OCI-LY1 (cell line): ENCODE measurements at regions not wholly inside any gene's neighbourhood (a gene's known extent, or its start where the extent isn't known, plus 50 kb on each side); places are given as distances from the start of the nearest gene placed in this dataset.

Experiments
- H2AFZ ChIP-seq: fragments of 200-600 bp; sonication (generic), shearing (Covaris generic); 2 replicates; pipeline ENCODE4 v1.6.0; 2014; ENCODE audit warnings: antibody characterized with exemption, mild to moderate bottlenecking, low read length
- H3F3A ChIP-seq: fragments of 200-600 bp; sonication (generic), shearing (Covaris generic); 2 replicates; pipeline ENCODE4 v1.6.0; 2014; ENCODE audit warnings: mild to moderate bottlenecking, antibody characterized with exemption, low read length, moderate library complexity; ENCODE audit not compliant: insufficient read depth
- H3K27ac ChIP-seq: fragments of 200-600 bp; sonication (generic); 2 replicates; pipeline ENCODE4 v1.5.1; 2014; ENCODE audit warnings: low read length, mixed run types, mild to moderate bottlenecking, low read depth; ENCODE audit not compliant: poor library complexity, severe bottlenecking
- H3K27me3 ChIP-seq: fragments of 200-600 bp; sonication (generic); 2 replicates; pipeline ENCODE4 v1.6.0; 2014; ENCODE audit warnings: antibody characterized with exemption, mild to moderate bottlenecking, low read length, moderate library complexity; ENCODE audit not compliant: insufficient read depth
- H3K36me3 ChIP-seq: fragments of 200-600 bp; sonication (generic); 2 replicates; pipeline ENCODE4 v1.6.1; 2014; ENCODE audit warnings: mild to moderate bottlenecking, antibody characterized with exemption, low read length, moderate library complexity, mixed read lengths; ENCODE audit not compliant: insufficient read depth
- H3K4me1 ChIP-seq: fragments of 200-600 bp; sonication (generic); 2 replicates; pipeline ENCODE4 v1.5.1; 2014; ENCODE audit warnings: mild to moderate bottlenecking, low read length, moderate library complexity; ENCODE audit not compliant: insufficient read depth, severe bottlenecking
- H3K4me2 ChIP-seq: fragments of 200-600 bp; sonication (generic), shearing (Covaris generic); 2 replicates; pipeline ENCODE4 v1.6.1; 2014; ENCODE audit warnings: low read length
- H3K4me3 ChIP-seq: fragments of 200-600 bp; sonication (generic); 2 replicates; pipeline ENCODE4 v1.5.1; 2014; ENCODE audit warnings: low read length, low read depth, mild to moderate bottlenecking, mixed read lengths; ENCODE audit not compliant: poor library complexity, severe bottlenecking
- H3K79me2 ChIP-seq: fragments of 200-600 bp; shearing (Covaris generic); 2 replicates; pipeline ENCODE4 v1.6.1; 2016; ENCODE audit warnings: mixed run types, low read length, mixed read lengths; ENCODE audit not compliant: insufficient read depth
- H3K9ac ChIP-seq: fragments of 200-600 bp; sonication (generic), shearing (Covaris generic); 2 replicates; pipeline ENCODE4 v1.6.1; 2014; ENCODE audit warnings: mild to moderate bottlenecking, low read length, mixed read lengths
- H3K9me2 ChIP-seq: fragments of 200-600 bp; sonication (generic), shearing (Covaris generic); 2 replicates; pipeline ENCODE4 v1.6.1; 2014; ENCODE audit warnings: low read depth, mild to moderate bottlenecking, low read length, mixed read lengths
- H3K9me3 ChIP-seq: fragments of 200-600 bp; shearing (Covaris generic); 2 replicates; pipeline ENCODE4 v1.6.1; 2014; ENCODE audit warnings: low read length, mixed read lengths
- H4K20me1 ChIP-seq: fragments of 200-600 bp; sonication (generic), shearing (Covaris generic); 2 replicates; pipeline ENCODE4 v1.6.0; 2016; ENCODE audit warnings: mild to moderate bottlenecking, low read length; ENCODE audit not compliant: insufficient read depth
- CTCF ChIP-seq: fragments of 200-600 bp; sonication (generic), shearing (Covaris generic); IDR thresholded peaks from 2 replicates; pipeline ENCODE4 v1.5.1; 2017; ENCODE audit warnings: mild to moderate bottlenecking, antibody characterized with exemption, low read length, moderate library complexity, mixed read lengths
- EZH2 ChIP-seq: fragments of 200-600 bp; sonication (generic), shearing (Covaris generic); IDR thresholded peaks from 2 replicates; pipeline ENCODE4 v1.8.0; 2017; ENCODE audit warnings: borderline replicate concordance, mixed run types, mild to moderate bottlenecking, antibody characterized with exemption, low read length, moderate library complexity, mixed read lengths

GRCh38 chr4:119725688-119726330 is 97.2 kb upstream of the PDE5A start:
- H3K4me3 ChIP-seq = no peak overlapping the region
- H3K9me2 ChIP-seq = no peaks in the 10 kb centered on the region
- H3K4me1 ChIP-seq = no peaks in the 10 kb centered on the region
- H3K4me2 ChIP-seq = no peak overlapping the region
- no peaks in the 10 kb centered on the region for H4K20me1 ChIP-seq
- TF ChIP-seq CTCF = no peak
- no peak for TF ChIP-seq EZH2
- no peaks in the 10 kb centered on the region for H3K27me3 ChIP-seq
- no peak overlapping the region for H3K27ac ChIP-seq
- H3F3A ChIP-seq = no peaks in the 10 kb centered on the region
- H2AFZ ChIP-seq = no peak overlapping the region
- no peaks in the 10 kb centered on the region for H3K79me2 ChIP-seq
- H3K9ac ChIP-seq = no peak overlapping the region
- no peaks in the 10 kb centered on the region for H3K36me3 ChIP-seq
- H3K9me3 ChIP-seq = no peaks in the 10 kb centered on the region

GRCh38 chr4:119725011-119725410 is 96.4 kb upstream of the PDE5A start:
- Histone ChIP-seq H3K27me3 (no peaks in the 10 kb centered on the region), H3K79me2 (no peaks in the 10 kb centered on the region), H3K4me2 (no peak overlapping the region), H3K36me3 (no peaks in the 10 kb centered on the region), H3K4me3 (no peak overlapping the region), H3F3A (no peaks in the 10 kb centered on the region), H3K9me3 (no peaks in the 10 kb centered on the region), H3K9me2 (no peaks in the 10 kb centered on the region), H3K27ac (no peak overlapping the region), H3K4me1 (no peaks in the 10 kb centered on the region), H4K20me1 (no peaks in the 10 kb centered on the region), H3K9ac (no peak overlapping the region), H2AFZ (no peak overlapping the region)
- TF ChIP-seq EZH2 = no peak

- no peak overlapping the region for H3K4me2 ChIP-seq
- no peak overlapping the region for H3K9ac ChIP-seq
- H2AFZ ChIP-seq = no peak overlapping the region
- H4K20me1 ChIP-seq = no peaks in the 10 kb centered on the region
- H3K9me2 ChIP-seq = no peaks in the 10 kb centered on the region
- no peak overlapping the region for H3K27ac ChIP-seq
- no peaks in the 10 kb centered on the region for H3K36me3 ChIP-seq
- H3K4me3 ChIP-seq = no peak overlapping the region
- no peaks in the 10 kb centered on the region for H3K9me3 ChIP-seq
- no peaks in the 10 kb centered on the region for H3F3A ChIP-seq
- H3K27me3 ChIP-seq = no peaks in the 10 kb centered on the region
- no peak for TF ChIP-seq EZH2
- TF ChIP-seq CTCF = no peak
- no peaks in the 10 kb centered on the region for H3K79me2 ChIP-seq
- H3K4me1 ChIP-seq = no peaks in the 10 kb centered on the region
Observed at GRCh38 chr4:119722670-119723069, 94.1 kb upstream of the PDE5A start.

- no peak overlapping the region for H3K27ac ChIP-seq
- no peaks in the 10 kb centered on the region for H3F3A ChIP-seq
- no peak overlapping the region for H3K4me3 ChIP-seq
- no peaks in the 10 kb centered on the region for H3K36me3 ChIP-seq
- no peaks in the 10 kb centered on the region for H3K9me2 ChIP-seq
- H3K79me2 ChIP-seq = no peaks in the 10 kb centered on the region
- no peak for TF ChIP-seq EZH2
- no peak for TF ChIP-seq CTCF
- no peak overlapping the region for H3K4me2 ChIP-seq
- H3K9ac ChIP-seq = no peak overlapping the region
- no peaks in the 10 kb centered on the region for H3K9me3 ChIP-seq
- no peaks in the 10 kb centered on the region for H3K4me1 ChIP-seq
- H4K20me1 ChIP-seq = no peaks in the 10 kb centered on the region
- no peak overlapping the region for H2AFZ ChIP-seq
- no peaks in the 10 kb centered on the region for H3K27me3 ChIP-seq
Observed at GRCh38 chr4:119721878-119722277, 93.3 kb upstream of the PDE5A start.
